Endodermal cell (in vitro differentiated cells): ENCODE measurements at regions not wholly inside any gene's neighbourhood (a gene's known extent, or its start where the extent isn't known, plus 50 kb on each side); places are given as distances from the start of the nearest gene placed in this dataset.

Source experiments
- DNase-seq: peaks from one replicate; pipeline ENCODE4 v3.0.0-alpha.2; 2017
- H3K27ac ChIP-seq: 2 replicates; pipeline ENCODE4 v1.5.1; 2013; ENCODE audit warnings: mild to moderate bottlenecking, low read depth, low read length, moderate library complexity
- H3K27me3 ChIP-seq: 2 replicates; pipeline ENCODE4 v1.6.1; 2013; ENCODE audit warnings: mild to moderate bottlenecking, low read length, moderate library complexity; ENCODE audit not compliant: insufficient read depth, control insufficient read depth, poor library complexity, severe bottlenecking
- H3K36me3 ChIP-seq: 2 replicates; pipeline ENCODE4 v1.7.0; 2013; ENCODE audit warnings: mild to moderate bottlenecking, low read length, moderate library complexity; ENCODE audit not compliant: control insufficient read depth, insufficient read depth
- H3K4me1 ChIP-seq: one replicate; pipeline ENCODE4 v1.7.0; 2013; ENCODE audit warnings: low read length; ENCODE audit not compliant: control insufficient read depth, insufficient read depth
- H3K4me3 ChIP-seq: 2 replicates; pipeline ENCODE4 v1.5.1; 2013; ENCODE audit warnings: mild to moderate bottlenecking, low read length, moderate library complexity
- H3K9ac ChIP-seq: 2 replicates; pipeline ENCODE4 v1.6.1; 2013; ENCODE audit warnings: mild to moderate bottlenecking, low read length, moderate library complexity; ENCODE audit not compliant: poor library complexity, severe bottlenecking; ENCODE audit errors: extremely low read depth
- H3K9me3 ChIP-seq: 2 replicates; pipeline ENCODE4 v1.6.1; 2013; ENCODE audit warnings: mild to moderate bottlenecking, low read length, moderate library complexity; ENCODE audit not compliant: control insufficient read depth
- H3K27ac Mint-ChIP-seq: 2 replicates; pipeline ENCODE4 v1.8.0; 2020; ENCODE audit warnings: mixed read lengths
- H3K27me3 Mint-ChIP-seq: 2 replicates; pipeline ENCODE4 v1.8.0; 2021; ENCODE audit warnings: mild to moderate bottlenecking, mixed read lengths; ENCODE audit not compliant: insufficient read depth
- H3K36me3 Mint-ChIP-seq: 2 replicates; pipeline ENCODE4 v1.8.0; 2020; ENCODE audit warnings: low read depth, mixed read lengths
- H3K4me1 Mint-ChIP-seq: 2 replicates; pipeline ENCODE4 v1.8.0; 2020; ENCODE audit warnings: mixed read lengths
- H3K4me3 Mint-ChIP-seq: 2 replicates; pipeline ENCODE4 v1.8.0; 2020; ENCODE audit warnings: mild to moderate bottlenecking, moderate library complexity, mixed read lengths
- H3K9me3 Mint-ChIP-seq: 2 replicates; pipeline ENCODE4 v1.8.0; 2020; ENCODE audit warnings: mild to moderate bottlenecking, mixed read lengths
- WGBS, 2 experiments: methylation state at CpG; one replicate each; pipeline versions ENCODE4 v1.1.5 to v1.1.7; 2013; ENCODE audit warnings: missing lambda C conversion rate in 2 of 2, mixed read lengths in 1 of 2; ENCODE audit not compliant: insufficient coverage in 1 of 2, insufficient read length in 1 of 2; 5-methylcytosine and 5-hydroxymethylcytosine counted together
- TF ChIP-seq, protein P1 (sequence below): fragments of 200-600 bp; sonication (generic); conservative IDR thresholded peaks from 2 replicates; pipeline ENCODE4 v1.5.0; 2021; ENCODE audit warnings: antibody characterized with exemption, mild to moderate bottlenecking

DNA sequence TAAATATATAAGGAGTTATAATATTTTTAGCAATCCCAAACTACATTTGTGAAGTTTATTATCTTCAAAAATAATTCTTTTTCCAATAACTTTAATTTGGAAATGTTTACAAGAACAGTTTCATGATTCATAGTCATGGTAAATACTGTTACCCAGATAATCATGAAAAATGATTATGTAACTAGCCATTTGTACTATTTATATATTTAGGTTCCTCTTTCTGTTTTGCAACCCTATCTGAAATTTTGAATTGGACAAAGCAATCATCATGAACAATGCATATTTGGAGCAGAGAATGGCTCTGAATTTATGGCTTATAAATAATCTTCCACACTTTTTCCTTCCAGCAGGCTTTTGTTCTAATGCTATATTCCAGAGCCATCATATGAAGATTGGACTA is 499.7 kb downstream of the SLCO4C1 start:
- Histone ChIP-seq H3K9me3 (peaks cover 4% of the 10 kb centered on the region), H3K27ac (no peak overlapping the region), H3K4me3 (no peak overlapping the region), H3K9ac (no peak overlapping the region), H3K4me1 (no peaks in the 10 kb centered on the region), H3K36me3 (no peaks in the 10 kb centered on the region), H3K27me3 (no peaks in the 10 kb centered on the region)
- Mint-ChIP-seq H3K36me3 (no peaks in the 10 kb centered on the region), H3K4me3 (no peak overlapping the region), H3K9me3 (peaks cover 4% of the 10 kb centered on the region), H3K27ac (no peak overlapping the region), H3K4me1 (peaks cover 13% of the 10 kb centered on the region), H3K27me3 (peaks cover 15% of the 10 kb centered on the region)
- no peak for DNase-seq
- TF ChIP-seq, protein P1, sequence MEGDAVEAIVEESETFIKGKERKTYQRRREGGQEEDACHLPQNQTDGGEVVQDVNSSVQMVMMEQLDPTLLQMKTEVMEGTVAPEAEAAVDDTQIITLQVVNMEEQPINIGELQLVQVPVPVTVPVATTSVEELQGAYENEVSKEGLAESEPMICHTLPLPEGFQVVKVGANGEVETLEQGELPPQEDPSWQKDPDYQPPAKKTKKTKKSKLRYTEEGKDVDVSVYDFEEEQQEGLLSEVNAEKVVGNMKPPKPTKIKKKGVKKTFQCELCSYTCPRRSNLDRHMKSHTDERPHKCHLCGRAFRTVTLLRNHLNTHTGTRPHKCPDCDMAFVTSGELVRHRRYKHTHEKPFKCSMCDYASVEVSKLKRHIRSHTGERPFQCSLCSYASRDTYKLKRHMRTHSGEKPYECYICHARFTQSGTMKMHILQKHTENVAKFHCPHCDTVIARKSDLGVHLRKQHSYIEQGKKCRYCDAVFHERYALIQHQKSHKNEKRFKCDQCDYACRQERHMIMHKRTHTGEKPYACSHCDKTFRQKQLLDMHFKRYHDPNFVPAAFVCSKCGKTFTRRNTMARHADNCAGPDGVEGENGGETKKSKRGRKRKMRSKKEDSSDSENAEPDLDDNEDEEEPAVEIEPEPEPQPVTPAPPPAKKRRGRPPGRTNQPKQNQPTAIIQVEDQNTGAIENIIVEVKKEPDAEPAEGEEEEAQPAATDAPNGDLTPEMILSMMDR: no peak

DNA sequence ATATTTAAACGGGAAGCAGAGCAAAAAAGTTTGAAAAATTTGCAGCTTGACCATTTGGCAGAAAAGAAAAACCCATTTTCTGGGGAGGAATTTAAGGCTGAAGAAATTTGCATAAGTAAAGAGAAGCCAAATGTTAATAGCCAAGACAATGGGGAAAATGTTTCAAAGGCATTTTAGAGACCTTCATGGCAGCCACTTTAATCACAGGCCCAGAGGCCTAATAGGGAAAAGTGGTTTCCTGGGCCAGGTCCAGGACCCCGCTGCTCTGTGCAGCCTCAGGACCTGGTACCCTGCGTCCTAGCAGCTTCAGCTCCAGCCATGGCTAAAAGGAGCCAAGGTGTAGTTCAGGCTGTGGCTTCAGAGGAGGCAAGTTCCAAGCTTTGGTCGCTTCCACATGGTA is 507.3 kb downstream of the SLCO4C1 start:
- no peak overlapping the region for H3K27ac Mint-ChIP-seq
- H3K27me3 ChIP-seq: no peaks in the 10 kb centered on the region
- peaks cover 2% of the 10 kb centered on the region for H3K9me3 Mint-ChIP-seq
- no peak overlapping the region for H3K4me3 ChIP-seq
- no peaks in the 10 kb centered on the region for H3K4me1 ChIP-seq
- no peak overlapping the region for H3K27ac ChIP-seq
- H3K27me3 Mint-ChIP-seq: peaks cover 40% of the 10 kb centered on the region
- TF ChIP-seq, protein P1: no peak
- peak; percentile 42 for DNase-seq
- WGBS, 2 experiments: 78 to 83% methylated on average over 2 to 4 of the region's 4 CpGs
- H3K4me3 Mint-ChIP-seq: no peak overlapping the region
- H3K4me1 Mint-ChIP-seq: peaks cover 6% of the 10 kb centered on the region
- H3K9ac ChIP-seq: no peak overlapping the region
- H3K9me3 ChIP-seq: no peaks in the 10 kb centered on the region
- no peaks in the 10 kb centered on the region for H3K36me3 Mint-ChIP-seq
- no peaks in the 10 kb centered on the region for H3K36me3 ChIP-seq

DNA sequence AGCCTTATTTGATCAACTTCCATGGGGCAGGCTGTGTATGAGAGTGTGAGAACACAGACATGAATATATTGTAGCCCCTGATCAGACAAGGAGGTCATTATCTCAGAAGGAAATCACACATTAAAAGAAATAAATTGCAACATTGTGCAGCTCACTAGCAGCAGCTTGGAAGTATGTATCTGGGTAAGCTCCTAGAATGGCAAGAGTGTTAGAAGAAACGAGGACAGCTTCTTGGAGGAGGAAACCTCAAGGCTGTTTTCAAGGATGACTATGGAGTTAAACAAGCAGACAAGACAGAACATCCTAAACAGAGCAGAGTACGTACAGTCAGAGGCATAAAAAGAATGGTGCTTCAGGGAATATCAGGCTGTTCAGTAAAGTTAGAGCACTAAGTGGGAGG is 511.0 kb downstream of the SLCO4C1 start:
- Histone ChIP-seq H3K9me3 (no peaks in the 10 kb centered on the region), H3K9ac (no peak overlapping the region), H3K27me3 (no peaks in the 10 kb centered on the region), H3K4me3 (no peak overlapping the region), H3K4me1 (no peaks in the 10 kb centered on the region), H3K36me3 (no peaks in the 10 kb centered on the region), H3K27ac (no peak overlapping the region)
- H3K9me3 Mint-ChIP-seq: no peaks in the 10 kb centered on the region
- H3K4me1 Mint-ChIP-seq: peaks cover 15% of the 10 kb centered on the region
- H3K36me3 Mint-ChIP-seq: no peaks in the 10 kb centered on the region
- no peak overlapping the region for H3K4me3 Mint-ChIP-seq
- H3K27ac Mint-ChIP-seq: no peak overlapping the region
- DNase-seq: no peak
- peaks cover 39% of the 10 kb centered on the region for H3K27me3 Mint-ChIP-seq
- TF ChIP-seq, protein P1: no peak
- 80 to 94% methylated on average over 2 of the region's 2 CpGs for WGBS, 2 experiments
